ENCODE measurements at regions not wholly inside any gene's neighbourhood (a gene's known extent, or its start where the extent isn't known, plus 50 kb on each side); places are given as distances from the start of the nearest gene placed in this dataset.

GRCh38 chr3:130258532-130258952 lies 86.9 kb upstream of the COL6A5 start:
- WGBS, 2 experiments (ENCODE audit: extremely low coverage in 2 of 2, insufficient read length in 1 of 2) = 50% methylated on average over 1 of the region's 9 CpGs; no CpG with 5 or more reads in 1 of the 2 experiments
- Histone ChIP-seq H3K18ac (ENCODE audit: low read depth, low read length) (no peak overlapping the region), H3K4me1 (ENCODE audit: control insufficient read depth, insufficient read depth, low read length) (no peaks in the 10 kb centered on the region), H3K27ac (ENCODE audit: insufficient read depth, low read length) (no peak overlapping the region), H4K8ac (ENCODE audit: low read depth in 2 of 2, low read length in 2 of 2) (no peak overlapping the region), H2BK20ac (ENCODE audit: low read depth, low read length) (no peak overlapping the region), H3K79me1 (ENCODE audit: low read depth in 1 of 2, low read length in 2 of 2) (no peaks in the 10 kb centered on the region), H4K20me1 (ENCODE audit: insufficient read depth, low read length) (no peaks in the 10 kb centered on the region), H2BK120ac (ENCODE audit: low read depth, low read length) (no peak overlapping the region), H3K14ac (replicated peaks; ENCODE audit: low read depth, low read length) (no peak overlapping the region), H2AK5ac (ENCODE audit: low read depth, low read length) (no peak overlapping the region), H2AK9ac (replicated peaks; ENCODE audit: low read depth, low read length, poor library complexity) (no peak overlapping the region), H3K4me3 (ENCODE audit: insufficient read depth, low read depth, low read length) (no peak overlapping the region), H3K36me3 (ENCODE audit: control insufficient read depth, insufficient read depth, low read length) (no peaks in the 10 kb centered on the region), H2BK15ac (ENCODE audit: low read depth, low read length) (no peak overlapping the region), H2AFZ (replicated peaks; ENCODE audit: low read length, poor library complexity) (no peak overlapping the region), H2BK5ac (ENCODE audit: low read depth, low read length, poor library complexity, severe bottlenecking) (no peak overlapping the region), H3K23ac (ENCODE audit: low read depth, low read length) (no peak overlapping the region), H3K9ac (ENCODE audit: low read depth, low read length) (no peak overlapping the region), H3K9me1 (ENCODE audit: insufficient read depth, low read length) (no peaks in the 10 kb centered on the region), H4K91ac (ENCODE audit: insufficient read depth, low read depth, low read length) (no peak overlapping the region), H3K4ac (ENCODE audit: low read depth, low read length) (no peak overlapping the region), H4K5ac (ENCODE audit: low read depth, low read length) (no peak overlapping the region), H3K56ac (ENCODE audit: extremely low read depth, insufficient read depth, low read length) (no peak overlapping the region), H3K27me3 (ENCODE audit: control insufficient read depth, insufficient read depth, low read length) (no peaks in the 10 kb centered on the region), H3K9me3 (ENCODE audit: control insufficient read depth, insufficient read depth, low read length) (no peaks in the 10 kb centered on the region), H3K4me2 (ENCODE audit: low read depth, low read length) (no peak overlapping the region)
- dilution Hi-C loops (cut with HindIII; ENCODE audit: low sequenced_read_pairs, unreplicated experiment) = no loop called here
- TF ChIP-seq RAD21 (IDR thresholded peaks at IDR 0.05; ENCODE audit: low read length) (no peak), POLR2A (IDR thresholded peaks at IDR 0.05; ENCODE audit: low read depth, low read length) (no peak), BHLHE40 (IDR thresholded peaks at IDR 0.05; ENCODE audit: low read depth, low read length) (no peak), CTCF (conservative IDR thresholded peaks at IDR 0.05; ENCODE audit: low read depth, low read length) (no peak), NFE2L2 (IDR thresholded peaks at IDR 0.05; ENCODE audit: low read depth, low read length) (no peak), CHD1 (IDR thresholded peaks at IDR 0.05; ENCODE audit: low read depth, low read length) (no peak), USF2 (IDR thresholded peaks at IDR 0.05; ENCODE audit: low read depth, low read length) (no peak), MAFK (IDR thresholded peaks at IDR 0.05; ENCODE audit: low read depth, low read length) (no peak), RCOR1 (IDR thresholded peaks at IDR 0.05; ENCODE audit: insufficient replicate concordance, low read length) (no peak)
- intact Hi-C loops (cut with micrococcal nuclease) = no loop called here
- no peak for ATAC-seq (ENCODE audit: low read depth)
- POLR2A ChIA-PET (ENCODE audit: unreplicated experiment) = no interaction called here
- CTCF ChIA-PET = no interaction called here
- in situ Hi-C loops (cut with MboI; ENCODE audit: low sequenced_read_pairs) = no loop called here
- BruUV-seq (replicated peaks) = no TSS peak
- no peak for DNase-seq
